ENCODE measurements at regions not wholly inside any gene's neighbourhood (a gene's known extent, or its start where the extent isn't known, plus 50 kb on each side); places are given as distances from the start of the nearest gene placed in this dataset.
"Not testable (repeated sequence)": the region's sequence is repeated elsewhere in the genome, so short reads cannot be mapped to it uniquely, and the experiment has no call there.

DNA sequence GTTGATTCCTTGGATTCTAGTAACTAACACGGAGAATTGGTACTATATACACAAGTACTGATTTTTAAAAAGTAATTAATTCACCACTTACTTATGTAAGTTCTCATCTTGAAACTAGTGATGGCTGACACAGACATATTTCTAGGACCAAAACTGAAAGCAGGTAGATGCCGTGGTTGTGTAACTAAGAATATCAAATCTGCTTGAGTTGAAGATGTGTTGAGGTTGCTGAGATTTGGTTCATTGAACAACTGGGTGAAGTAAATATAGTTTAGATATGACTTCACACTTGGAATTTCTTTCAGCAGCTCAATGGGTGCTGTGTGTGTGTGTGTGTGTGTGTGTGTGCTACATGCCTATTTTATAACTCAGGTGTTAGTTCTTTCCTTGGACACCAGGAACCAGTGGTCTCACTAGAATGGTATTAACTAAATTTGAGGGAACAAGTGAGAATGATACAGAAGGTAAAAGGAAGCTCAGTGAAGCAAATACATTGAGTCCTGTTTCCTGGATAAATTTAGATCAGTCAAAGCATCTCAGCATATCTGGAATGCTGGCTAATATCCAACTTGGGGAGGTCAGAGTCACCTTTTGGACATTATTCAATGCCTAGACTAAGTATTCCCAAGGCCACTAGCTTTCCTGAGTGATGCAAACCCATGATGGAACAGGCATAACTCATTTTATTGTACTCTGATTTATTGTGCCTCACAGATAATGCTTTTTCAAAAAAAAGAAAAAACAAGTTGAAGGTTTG lies 110.7 kb upstream of the ZEB2 start:
- no peak for DNase-seq

- DNase-seq, result no peak
Observed at GRCh38 chr2:144629935-144630334, 110.0 kb upstream of the ZEB2 start.

DNA sequence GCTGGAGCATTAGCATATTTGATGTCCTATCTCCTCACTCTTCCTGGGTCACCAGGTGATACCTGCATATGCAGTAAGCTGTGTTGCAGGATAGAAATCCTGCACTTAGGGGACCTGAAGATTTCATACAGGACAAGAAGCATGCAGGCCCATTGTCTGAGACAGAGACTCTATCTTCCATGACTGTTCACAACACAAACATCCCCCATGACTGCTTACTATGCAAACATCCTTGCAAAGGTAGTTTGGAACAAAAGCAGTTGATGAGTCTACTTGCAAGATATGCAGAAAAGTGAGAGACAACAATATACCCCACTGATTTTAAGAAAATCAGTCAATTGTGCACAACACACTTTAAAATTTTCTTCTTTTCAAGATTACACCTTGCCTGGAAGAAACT lies 108.6 kb upstream of the ZEB2 start:
- DNase-seq, result no peak

DNA sequence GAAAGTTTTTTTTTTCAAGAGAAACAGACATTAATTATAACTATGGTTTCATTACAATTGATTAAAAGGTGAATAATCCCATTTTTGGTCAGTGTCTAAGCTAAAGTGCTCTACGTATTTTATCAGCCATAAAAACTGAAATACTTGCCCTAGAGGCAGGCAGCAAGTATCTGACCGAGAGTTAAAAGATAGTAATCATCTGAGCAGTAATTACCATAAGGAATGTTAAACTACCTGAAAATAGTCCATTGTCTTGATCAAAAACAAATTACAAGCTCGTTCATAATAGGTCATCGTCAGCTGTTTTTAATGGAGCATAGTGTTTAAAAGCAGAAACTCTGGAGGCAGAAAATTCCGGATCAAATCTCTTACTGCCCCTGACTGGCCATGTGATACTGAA lies 105.7 kb upstream of the ZEB2 start:
- DNase-seq, result no peak

DNA sequence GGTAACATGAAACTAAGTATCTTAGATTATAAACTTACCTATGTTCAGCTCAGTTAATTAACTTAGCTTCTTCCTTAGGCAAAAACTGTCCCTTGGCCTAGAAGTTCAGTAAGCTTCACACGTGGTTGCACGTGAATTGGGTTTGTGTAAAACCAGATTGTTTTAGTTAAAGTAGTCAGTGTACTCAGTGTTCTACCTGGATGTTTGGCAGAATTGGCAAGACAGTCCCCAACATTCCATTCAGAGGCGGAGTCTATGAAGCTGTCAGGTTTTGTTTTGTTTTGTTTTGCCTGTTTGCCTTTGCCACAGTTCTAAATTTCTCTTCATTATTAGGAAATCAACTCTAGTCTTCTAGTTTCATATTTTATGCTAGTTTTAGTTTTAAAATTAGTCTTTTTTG lies 105.3 kb upstream of the ZEB2 start:
- no peak for DNase-seq

DNA sequence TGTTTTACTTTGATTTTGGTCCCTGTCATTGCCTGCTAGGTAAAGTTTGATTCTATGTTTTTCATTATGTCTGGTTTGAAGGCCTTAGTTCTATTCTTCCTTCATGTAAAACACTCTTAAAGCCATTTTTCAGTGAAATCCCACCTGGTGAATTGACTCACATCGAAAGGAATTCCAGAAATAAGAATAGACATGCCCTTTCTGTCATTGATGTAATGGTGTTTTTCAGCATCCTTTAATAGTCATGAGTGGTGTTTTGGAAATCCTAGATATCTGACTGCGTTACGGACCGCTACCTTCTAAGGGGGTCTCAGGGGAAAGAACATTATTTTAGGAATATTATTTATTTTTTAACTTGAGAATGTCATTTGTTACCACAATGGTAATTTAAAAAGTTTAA lies 104.5 kb upstream of the ZEB2 start:
- DNase-seq, result no peak

DNA sequence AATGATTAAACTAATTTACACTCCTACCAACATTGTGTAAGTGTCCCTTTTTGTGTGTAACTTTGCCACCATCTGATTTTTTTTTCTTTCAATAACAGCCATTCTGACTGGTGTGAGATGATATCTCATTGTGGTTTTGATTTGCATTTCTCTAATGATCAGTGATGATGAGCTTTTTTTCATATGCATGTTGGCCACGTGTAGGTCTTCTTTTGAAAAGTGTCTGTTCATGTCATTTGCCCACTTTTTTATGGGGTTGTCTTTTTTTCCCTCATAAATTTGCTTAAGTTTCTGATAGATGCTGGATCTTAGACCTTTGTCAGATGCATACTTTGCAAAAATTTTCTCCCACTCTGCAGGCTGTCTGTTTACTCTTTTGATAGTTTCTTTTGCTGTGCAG lies 102.5 kb upstream of the ZEB2 start:
- not testable (repeated sequence) for DNase-seq

GRCh38 chr2:144621266-144621665 lies 101.3 kb upstream of the ZEB2 start:
- DNase-seq, result no peak

GRCh38 chr2:144619760-144620159 lies 99.8 kb upstream of the ZEB2 start:
- DNase-seq, result no peak

GRCh38 chr2:144617171-144617570 lies 97.3 kb upstream of the ZEB2 start:
- not testable (repeated sequence) for DNase-seq

DNA sequence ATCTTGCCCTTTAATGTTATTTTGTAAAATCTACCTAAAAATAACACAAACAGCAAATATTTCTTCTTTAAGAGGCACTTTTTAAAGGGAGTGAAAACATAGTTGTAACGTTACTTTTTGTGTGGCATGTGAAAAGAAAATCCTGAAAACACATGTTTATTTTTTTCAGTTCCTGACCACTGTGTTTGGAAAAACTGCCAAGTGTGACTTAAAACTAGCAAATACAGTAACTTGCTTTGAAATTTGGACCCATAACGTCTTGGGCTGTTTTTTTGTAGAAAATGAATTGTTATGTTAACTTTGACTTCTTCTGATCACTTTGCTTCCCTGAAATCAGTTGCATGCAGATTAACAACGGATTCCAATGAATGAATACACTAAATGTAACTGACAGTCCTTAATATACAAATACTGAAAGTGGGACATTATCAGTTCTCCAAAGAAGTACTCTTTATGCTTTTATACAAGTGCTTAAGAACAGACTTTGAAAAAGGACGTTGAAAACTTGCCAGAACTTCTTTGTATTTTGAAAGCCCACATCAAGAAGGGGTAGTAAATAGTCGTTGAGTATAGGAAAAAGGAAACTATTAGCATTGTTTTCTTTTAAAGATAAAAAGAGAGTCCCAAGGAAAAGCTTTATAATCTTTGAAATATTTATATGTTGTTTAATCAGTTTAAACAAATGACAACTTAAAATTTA lies 96.1 kb upstream of the ZEB2 start:
- DNase-seq, result no peak

DNA sequence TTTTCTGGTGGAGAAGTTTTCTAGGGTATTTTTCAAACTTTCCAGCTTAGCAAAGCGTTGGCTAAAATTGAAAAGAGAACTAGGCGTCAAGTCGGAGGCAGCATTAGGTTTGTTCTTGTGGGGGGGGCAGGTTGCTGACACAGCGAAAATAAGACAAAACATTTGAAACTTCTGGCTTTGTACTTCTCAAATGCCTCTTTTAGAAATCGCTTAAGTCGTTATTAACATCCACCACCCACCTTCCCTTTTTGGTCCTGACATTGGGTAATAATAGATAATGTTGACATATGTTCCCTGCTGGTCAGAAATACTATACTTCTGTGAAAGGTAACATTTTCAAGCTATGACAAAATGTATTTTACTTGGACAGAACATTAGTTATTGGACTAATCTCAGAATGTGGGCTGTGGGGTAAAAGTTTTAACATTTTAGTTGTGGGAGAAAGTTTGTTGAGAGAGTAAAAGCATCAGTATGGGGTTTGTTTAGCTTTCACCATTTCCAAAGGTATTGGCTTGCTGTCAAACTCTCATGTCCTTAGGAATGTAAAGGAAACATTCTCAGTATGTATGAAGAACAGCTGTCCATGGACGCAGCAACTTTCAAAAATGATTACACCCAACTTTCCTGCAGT lies 88.1 kb upstream of the ZEB2 start:
- DNase-seq, result peak; percentile 20

- no peak for DNase-seq
Observed at GRCh38 chr2:144607099-144607498, 87.2 kb upstream of the ZEB2 start.

DNA sequence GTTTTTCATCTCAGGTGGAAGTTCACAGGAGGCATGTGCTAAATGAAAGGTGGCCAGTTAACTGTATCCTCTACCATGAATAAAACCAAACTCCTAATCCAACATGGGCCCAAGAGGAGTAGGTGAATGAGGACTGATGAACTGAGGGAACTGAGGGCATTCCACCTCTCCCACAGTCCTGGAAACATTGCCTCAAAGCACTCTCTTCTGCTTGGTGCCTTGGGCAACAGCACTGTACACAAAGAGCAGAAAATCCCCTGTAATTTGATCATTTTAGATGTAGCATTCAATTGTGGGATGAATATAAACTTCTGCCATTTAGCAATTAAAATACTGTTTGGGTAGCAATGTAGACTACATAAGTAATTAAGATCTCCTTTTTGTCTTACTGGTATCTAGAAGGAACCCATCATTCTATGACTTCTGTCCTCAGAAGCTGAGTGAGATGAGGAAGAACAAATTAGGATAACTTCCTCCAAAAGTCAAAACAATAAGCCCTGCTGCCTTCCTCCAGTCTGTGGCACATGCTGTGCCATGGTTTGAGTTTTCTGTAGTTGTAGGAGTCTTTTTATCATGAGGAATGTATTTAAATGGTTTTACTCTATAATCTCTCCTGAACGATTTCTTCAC lies 86.7 kb upstream of the ZEB2 start:
- no peak for DNase-seq

DNA sequence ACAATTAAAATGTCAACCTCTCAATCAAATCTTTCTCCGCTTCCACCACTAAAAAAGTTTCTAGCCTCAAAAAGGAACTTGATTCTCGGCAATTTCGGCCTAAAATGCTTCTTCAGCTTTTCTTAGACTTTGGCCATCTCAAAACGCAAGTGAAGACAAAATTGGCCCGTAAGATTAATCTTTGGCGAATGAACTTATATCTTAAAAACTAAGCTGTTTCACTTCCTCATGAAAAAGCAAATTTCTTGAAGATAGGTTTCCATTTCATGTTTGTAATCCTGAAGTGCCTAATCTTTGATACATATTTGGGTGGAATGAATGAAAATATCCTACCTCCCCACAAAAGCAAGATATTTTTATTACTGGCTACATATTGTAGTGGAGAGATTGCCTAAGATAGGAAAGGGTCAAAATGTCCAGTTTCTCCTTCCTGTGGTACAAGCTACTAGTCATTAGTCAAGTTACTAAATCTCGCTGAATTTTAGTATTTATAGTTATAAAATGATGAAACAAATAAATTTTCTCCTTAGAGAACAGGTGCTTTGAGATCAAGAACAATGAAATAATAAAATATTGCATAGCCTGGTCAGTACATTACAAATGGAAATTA lies 85.4 kb upstream of the ZEB2 start:
- DNase-seq, result no peak

DNA sequence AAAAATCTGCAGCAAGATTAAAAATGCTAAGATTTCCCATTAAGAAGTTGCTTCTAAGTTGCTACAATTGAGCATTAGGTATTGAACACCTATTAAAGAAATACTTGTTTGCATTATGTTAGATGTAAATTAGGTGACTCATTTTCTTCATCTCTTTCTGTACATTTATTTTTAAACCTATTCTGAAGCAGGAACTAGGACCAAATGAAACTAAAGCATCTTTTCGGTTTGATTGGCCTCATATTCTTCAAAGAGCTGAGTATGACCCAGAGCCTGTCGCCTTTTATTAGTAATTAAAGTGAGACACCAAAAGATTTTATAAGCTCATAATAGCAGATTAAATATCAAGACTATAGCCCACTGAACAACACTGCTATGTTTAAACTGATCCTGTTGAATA lies 83.4 kb upstream of the ZEB2 start:
- no peak for DNase-seq

GRCh38 chr2:144598906-144599305 lies 79.0 kb upstream of the ZEB2 start:
- DNase-seq, result peak; percentile 57

DNA sequence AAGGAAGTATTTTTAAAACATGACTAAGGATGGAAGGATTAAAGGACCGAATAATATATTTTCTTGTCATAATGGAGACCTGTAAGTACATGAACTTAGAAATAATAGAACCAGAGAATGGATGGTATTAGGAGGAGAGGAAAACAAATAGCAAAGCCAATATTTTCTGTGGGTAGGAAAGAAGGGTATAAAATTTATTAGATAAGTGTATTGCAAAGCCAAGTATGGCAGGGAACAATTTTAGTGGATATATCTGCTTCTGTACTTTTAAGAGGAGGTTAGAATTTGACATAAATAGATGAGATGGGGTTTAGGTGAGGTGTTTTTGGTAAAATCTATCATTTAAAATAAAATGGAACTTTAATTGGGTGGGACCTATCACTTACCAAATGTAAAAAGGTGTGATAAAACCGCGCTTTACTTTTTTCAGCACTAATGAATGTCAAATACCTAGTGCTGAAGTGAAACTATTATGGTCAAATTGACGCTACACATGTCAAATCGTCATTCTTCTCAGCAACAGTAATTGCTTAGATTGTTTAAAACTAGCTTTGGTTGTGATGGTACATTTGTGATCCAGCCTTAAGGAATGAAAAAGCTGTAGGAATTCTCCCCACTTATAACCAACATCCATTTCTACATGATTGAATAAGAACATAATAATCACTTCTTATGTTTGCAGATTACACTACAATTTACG lies 78.1 kb upstream of the ZEB2 start:
- DNase-seq, result peak; percentile 37

GRCh38 chr2:144597388-144597787 lies 77.5 kb upstream of the ZEB2 start:
- no peak for DNase-seq

- peak; percentile 39 for DNase-seq
Observed at GRCh38 chr2:144596073-144596871, 76.4 kb upstream of the ZEB2 start.

DNA sequence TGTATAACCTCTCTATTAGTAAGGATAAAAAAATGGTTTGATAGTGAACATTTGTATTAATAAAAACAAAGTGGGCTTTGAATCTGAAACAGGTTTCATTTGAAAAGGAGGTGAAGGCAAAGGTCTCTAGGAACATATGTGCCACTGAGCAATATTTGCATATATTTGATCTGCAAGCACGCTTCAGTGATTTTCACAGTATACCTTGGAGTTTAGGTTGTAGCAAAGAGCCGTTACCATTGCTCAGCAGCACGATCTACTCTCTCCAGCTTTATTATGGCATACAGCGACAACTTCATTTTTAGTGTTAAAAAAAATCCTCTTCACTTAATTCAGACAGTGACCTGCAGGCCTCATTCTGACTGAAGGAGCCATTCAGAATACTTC lies 75.8 kb upstream of the ZEB2 start:
- DNase-seq, result no peak

GRCh38 chr2:144595279-144595678 lies 75.4 kb upstream of the ZEB2 start:
- no peak for DNase-seq

All from CD4-positive, alpha-beta T cell treated with Interleukin-21 for 1 hour (primary cell).